Gastrocnemius medialis (tissue), 4 donors: ENCODE measurements at regions not wholly inside any gene's neighbourhood (a gene's known extent, or its start where the extent isn't known, plus 50 kb on each side); places are given as distances from the start of the nearest gene placed in this dataset.

Source experiments
- POLR2A ChIP-seq, 2 donors: fragments of 450-650 bp; IDR thresholded peaks; one replicate each; pipeline ENCODE4 v1.6.1; 2017; ENCODE audit warnings: antibody characterized with exemption in 2 of 2, mild to moderate bottlenecking in 2 of 2, moderate library complexity in 2 of 2
- TF ChIP-seq, protein P1 (sequence below), 5 experiments: fragments of 450-650 bp in 3 of 5; fragments of 200-600 bp in 2 of 5; sonication (generic) in 2 of 5; IDR thresholded peaks in 4 of 5; conservative IDR thresholded peaks in 1 of 5; 1 replicate in 4 of 5; 2 replicates in 1 of 5; pipeline ENCODE4 v1.5.1; 2016 to 2019; ENCODE audit warnings: antibody characterized with exemption in 5 of 5, mild to moderate bottlenecking in 3 of 5, moderate library complexity in 3 of 5

DNA sequence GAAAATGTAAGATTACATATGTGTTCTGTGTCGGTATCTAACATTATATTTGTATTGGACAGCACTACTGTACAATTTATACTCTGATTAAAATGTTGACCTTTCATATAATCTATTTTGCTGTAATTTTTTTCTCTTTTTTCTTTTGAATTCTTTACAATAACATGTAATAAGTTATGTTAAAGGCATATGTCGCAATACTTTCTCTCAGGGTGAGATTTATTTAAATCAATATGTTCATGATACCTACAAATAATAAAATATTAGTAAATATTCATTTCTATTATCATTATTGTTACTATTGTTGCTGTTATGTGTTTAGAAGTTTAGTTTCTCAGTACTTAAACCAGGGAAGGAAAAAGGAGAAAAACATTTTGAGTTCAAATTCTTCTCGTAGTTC, 807.4 kb downstream of the STIM2 start:
- TF ChIP-seq, protein P1, sequence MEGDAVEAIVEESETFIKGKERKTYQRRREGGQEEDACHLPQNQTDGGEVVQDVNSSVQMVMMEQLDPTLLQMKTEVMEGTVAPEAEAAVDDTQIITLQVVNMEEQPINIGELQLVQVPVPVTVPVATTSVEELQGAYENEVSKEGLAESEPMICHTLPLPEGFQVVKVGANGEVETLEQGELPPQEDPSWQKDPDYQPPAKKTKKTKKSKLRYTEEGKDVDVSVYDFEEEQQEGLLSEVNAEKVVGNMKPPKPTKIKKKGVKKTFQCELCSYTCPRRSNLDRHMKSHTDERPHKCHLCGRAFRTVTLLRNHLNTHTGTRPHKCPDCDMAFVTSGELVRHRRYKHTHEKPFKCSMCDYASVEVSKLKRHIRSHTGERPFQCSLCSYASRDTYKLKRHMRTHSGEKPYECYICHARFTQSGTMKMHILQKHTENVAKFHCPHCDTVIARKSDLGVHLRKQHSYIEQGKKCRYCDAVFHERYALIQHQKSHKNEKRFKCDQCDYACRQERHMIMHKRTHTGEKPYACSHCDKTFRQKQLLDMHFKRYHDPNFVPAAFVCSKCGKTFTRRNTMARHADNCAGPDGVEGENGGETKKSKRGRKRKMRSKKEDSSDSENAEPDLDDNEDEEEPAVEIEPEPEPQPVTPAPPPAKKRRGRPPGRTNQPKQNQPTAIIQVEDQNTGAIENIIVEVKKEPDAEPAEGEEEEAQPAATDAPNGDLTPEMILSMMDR (IDR thresholded peaks at IDR 0.05 in 4 of 5, conservative IDR thresholded peaks at IDR 0.05 in 1 of 5): no peak
- no peak for TF ChIP-seq POLR2A (IDR thresholded peaks at IDR 0.05)
